ENCODE measurements at regions not wholly inside any gene's neighbourhood (a gene's known extent, or its start where the extent isn't known, plus 50 kb on each side); places are given as distances from the start of the nearest gene placed in this dataset.

GRCh38 chr7:52269669-52270068 is 765.8 kb upstream of the POM121L12 start:
- TF ChIP-seq CTCF (tag by site-specific recombination; IDR thresholded peaks at IDR 0.05) (no peak), ZNF560 (tag by site-specific recombination; IDR thresholded peaks at IDR 0.05; ENCODE audit: borderline replicate concordance) (no peak), ZNF639 (tag by site-specific recombination; IDR thresholded peaks at IDR 0.05) (no peak)

Data from HEK293 (cell line).